H9 (cell line): ENCODE measurements at regions not wholly inside any gene's neighbourhood (a gene's known extent, or its start where the extent isn't known, plus 50 kb on each side); places are given as distances from the start of the nearest gene placed in this dataset.

Source experiments
- DNase-seq: peaks from one replicate; pipeline ENCODE4 v3.0.0-alpha.2; 2017
- H2AFZ ChIP-seq: one replicate; pipeline ENCODE4 v1.6.1; 2013; ENCODE audit warnings: mild to moderate bottlenecking, low read length, control low read depth, moderate library complexity
- H2AK5ac ChIP-seq: 2 replicates; pipeline ENCODE4 v1.6.1; 2013; ENCODE audit warnings: low read length, control low read depth, mixed read lengths; ENCODE audit not compliant: insufficient read length
- H2BK120ac ChIP-seq: one replicate; pipeline ENCODE4 v1.6.1; 2013; ENCODE audit warnings: low read depth, mild to moderate bottlenecking, low read length, control low read depth, inconsistent platforms; ENCODE audit not compliant: poor library complexity, severe bottlenecking
- H2BK12ac ChIP-seq: 2 replicates; pipeline ENCODE4 v1.6.1; 2013; ENCODE audit warnings: low read length, control low read depth, mixed read lengths, low read depth; ENCODE audit not compliant: insufficient read length
- H2BK15ac ChIP-seq: 2 replicates; pipeline ENCODE4 v1.6.1; 2013; ENCODE audit warnings: low read depth, low read length, control low read depth
- H2BK20ac ChIP-seq: one replicate; pipeline ENCODE4 v1.6.1; 2013; ENCODE audit warnings: low read depth, mild to moderate bottlenecking, low read length, control low read depth, inconsistent platforms; ENCODE audit not compliant: poor library complexity, severe bottlenecking
- H2BK5ac ChIP-seq: 2 replicates; pipeline ENCODE4 v1.6.1; 2013; ENCODE audit warnings: low read length, control low read depth, mixed read lengths; ENCODE audit not compliant: insufficient read length
- H3K14ac ChIP-seq: 2 replicates; pipeline ENCODE4 v1.6.1; 2013; ENCODE audit warnings: low read length, control low read depth; ENCODE audit not compliant: insufficient read depth
- H3K18ac ChIP-seq: 2 replicates; pipeline ENCODE4 v1.6.1; 2013; ENCODE audit warnings: low read depth, mild to moderate bottlenecking, mixed read lengths, low read length, control low read depth; ENCODE audit not compliant: insufficient read length
- H3K23ac ChIP-seq: 2 replicates; pipeline ENCODE4 v1.6.1; 2013; ENCODE audit warnings: low read length, control low read depth, mixed read lengths, low read depth; ENCODE audit not compliant: insufficient read length
- H3K23me2 ChIP-seq: 2 replicates; pipeline ENCODE4 v1.6.1; 2013; ENCODE audit warnings: low read depth, mild to moderate bottlenecking, mixed read lengths, low read length, control low read depth; ENCODE audit not compliant: insufficient read length, poor library complexity, severe bottlenecking
- H3K27ac ChIP-seq: 2 replicates; pipeline ENCODE4 v1.5.1; 2013; ENCODE audit warnings: low read length, control low read depth, mixed read lengths, low read depth; ENCODE audit not compliant: insufficient read length
- H3K27me3 ChIP-seq: 2 replicates; pipeline ENCODE4 v1.6.1; 2013; ENCODE audit warnings: low read length, control low read depth, inconsistent platforms; ENCODE audit not compliant: insufficient read depth
- H3K4ac ChIP-seq: 2 replicates; pipeline ENCODE4 v1.6.1; 2013; ENCODE audit warnings: low read depth, mild to moderate bottlenecking, control low read depth, inconsistent platforms, low read length, moderate library complexity
- H3K4me1 ChIP-seq: 2 replicates; pipeline ENCODE4 v1.6.1; 2013; ENCODE audit warnings: low read length, control low read depth, inconsistent platforms; ENCODE audit not compliant: insufficient read depth
- H3K4me2 ChIP-seq: 2 replicates; pipeline ENCODE4 v1.6.1; 2013; ENCODE audit warnings: low read length, control low read depth, mixed read lengths; ENCODE audit not compliant: insufficient read length, insufficient read depth
- H3K56ac ChIP-seq: 2 replicates; pipeline ENCODE4 v1.6.1; 2013; ENCODE audit warnings: low read depth, mild to moderate bottlenecking, mixed read lengths, low read length, control low read depth; ENCODE audit not compliant: insufficient read length
- H3K79me1 ChIP-seq: 2 replicates; pipeline ENCODE4 v1.6.1; 2013; ENCODE audit warnings: low read depth, mild to moderate bottlenecking, moderate library complexity, low read length, control low read depth, inconsistent platforms; ENCODE audit not compliant: insufficient read depth, poor library complexity, severe bottlenecking
- H3K79me2 ChIP-seq: 2 replicates; pipeline ENCODE4 v1.6.1; 2013; ENCODE audit warnings: low read length, control low read depth, inconsistent platforms; ENCODE audit not compliant: insufficient read depth
- H3K9ac ChIP-seq: 2 replicates; pipeline ENCODE4 v1.6.1; 2013; ENCODE audit warnings: low read length, control low read depth, mixed read lengths; ENCODE audit not compliant: insufficient read length; ENCODE audit errors: extremely low read depth
- H3K9me3 ChIP-seq: one replicate; pipeline ENCODE4 v1.6.1; 2013; ENCODE audit warnings: low read depth, low read length, inconsistent platforms; ENCODE audit not compliant: control insufficient read depth
- H3T11ph ChIP-seq: one replicate; pipeline ENCODE4 v1.6.1; 2013; ENCODE audit warnings: mild to moderate bottlenecking, low read length, control low read depth, inconsistent platforms
- H4K20me1 ChIP-seq: one replicate; pipeline ENCODE4 v1.6.1; 2013; ENCODE audit not compliant: control insufficient read depth, insufficient read length, insufficient read depth
- H4K5ac ChIP-seq: 2 replicates; pipeline ENCODE4 v1.6.1; 2013; ENCODE audit warnings: low read depth, mild to moderate bottlenecking, mixed read lengths, low read length, control low read depth; ENCODE audit not compliant: insufficient read length
- H4K8ac ChIP-seq: replicated peaks from 2 replicates; pipeline ENCODE4 v1.6.1; 2013; ENCODE audit warnings: low read length, control low read depth, mixed read lengths, low read depth; ENCODE audit not compliant: insufficient read length
- H4K91ac ChIP-seq: 2 replicates; pipeline ENCODE4 v1.6.1; 2013; ENCODE audit warnings: low read depth, mild to moderate bottlenecking, moderate library complexity, mixed read lengths, low read length, control low read depth; ENCODE audit not compliant: insufficient read length
- H3K27ac Mint-ChIP-seq, 3 experiments: 2 replicates in 2 of 3; 3 replicates in 1 of 3; pipeline ENCODE4 v1.8.0; 2020 to 2021; ENCODE audit warnings: mixed read lengths in 3 of 3, mild to moderate bottlenecking in 1 of 3, moderate library complexity in 1 of 3
- H3K27me3 Mint-ChIP-seq: 2 replicates; pipeline ENCODE4 v1.8.0; 2021; ENCODE audit warnings: low read depth, mild to moderate bottlenecking, moderate library complexity, mixed read lengths
- H3K36me3 Mint-ChIP-seq, 3 experiments: 2 replicates in 2 of 3; 3 replicates in 1 of 3; pipeline ENCODE4 v1.8.0; 2020 to 2021; ENCODE audit warnings: low read depth in 3 of 3, mixed read lengths in 3 of 3; ENCODE audit not compliant: insufficient read depth in 1 of 3
- H3K4me1 Mint-ChIP-seq, 2 experiments: 2 replicates each; pipeline ENCODE4 v1.8.0; 2020; ENCODE audit warnings: mixed read lengths in 2 of 2
- H3K4me3 Mint-ChIP-seq, 2 experiments: 2 replicates in 1 of 2; 3 replicates in 1 of 2; pipeline ENCODE4 v1.8.0; 2020 to 2021; ENCODE audit warnings: mild to moderate bottlenecking in 2 of 2, mixed read lengths in 2 of 2, moderate library complexity in 1 of 2
- H3K9me3 Mint-ChIP-seq, 2 experiments: 2 replicates in 1 of 2; 3 replicates in 1 of 2; pipeline ENCODE4 v1.8.0; 2020; ENCODE audit warnings: mild to moderate bottlenecking in 2 of 2, mixed read lengths in 2 of 2, moderate library complexity in 1 of 2
- WGBS: extraction: QIAGEN DNeasy Blood & Tissue Kit; methylation state at CpG from one replicate; pipeline ENCODE4 v1.1.7; 2013; ENCODE audit warnings: missing lambda C conversion rate, low lambda C conversion rate, mixed read lengths; ENCODE audit not compliant: insufficient read length; ENCODE audit errors: extremely low coverage; 5-methylcytosine and 5-hydroxymethylcytosine counted together
- TF ChIP-seq, protein P1 (sequence below): fragments of 200-600 bp; sonication (generic); conservative IDR thresholded peaks from 3 replicates; pipeline ENCODE4 v1.8.0; 2021; ENCODE audit warnings: antibody characterized with exemption, mild to moderate bottlenecking

DNA sequence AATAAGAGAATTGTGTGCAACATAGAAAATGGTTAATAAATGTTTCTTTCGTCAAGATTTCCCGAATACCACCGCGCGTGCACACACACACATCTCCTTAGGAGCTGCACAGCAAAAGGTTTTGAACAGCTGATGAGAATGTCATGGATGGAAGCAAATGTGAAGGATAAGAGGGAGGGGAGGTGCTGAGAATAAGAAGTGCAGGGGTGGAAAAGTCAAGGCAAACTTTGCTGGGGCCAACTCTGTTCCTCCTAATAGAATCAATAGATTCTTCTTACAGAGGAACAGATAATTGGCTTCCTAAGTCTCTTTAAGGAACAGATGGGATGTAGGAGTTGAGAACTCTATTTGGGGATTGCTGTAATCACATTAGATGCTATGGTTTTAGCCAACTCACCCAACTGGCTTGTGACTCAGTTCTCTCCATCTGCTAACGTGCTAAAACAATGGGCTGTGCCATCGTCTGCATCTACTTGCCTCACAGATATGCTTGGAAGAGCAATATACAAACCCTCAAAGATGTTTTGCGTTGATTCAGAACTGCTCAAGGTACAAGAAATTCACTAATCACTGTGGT lies 408.2 kb upstream of the CELF2 start:
- Mint-ChIP-seq H3K36me3 (no peaks in the 10 kb centered on the region), H3K4me1 (no peaks in the 10 kb centered on the region), H3K4me3 (no peak overlapping the region), H3K27ac (no peak overlapping the region), H3K9me3 (peaks cover 0 to 3% of the 10 kb centered on the region in 2 experiments; a peak in 1 of 5 replicates), H3K27me3 (no peaks in the 10 kb centered on the region)
- H3K14ac ChIP-seq: no peak overlapping the region
- no peak overlapping the region for H3K9ac ChIP-seq
- H2BK5ac ChIP-seq: no peak overlapping the region
- H2BK20ac ChIP-seq: no peak overlapping the region
- no peak for DNase-seq
- H2AFZ ChIP-seq: no peak overlapping the region
- no peaks in the 10 kb centered on the region for H3K4me1 ChIP-seq
- no peak overlapping the region for H3K27ac ChIP-seq
- H3K9me3 ChIP-seq: no peaks in the 10 kb centered on the region
- H3K56ac ChIP-seq: no peak overlapping the region
- H3K79me1 ChIP-seq: no peaks in the 10 kb centered on the region
- no peaks in the 10 kb centered on the region for H3K27me3 ChIP-seq
- H4K20me1 ChIP-seq: no peaks in the 10 kb centered on the region
- H4K5ac ChIP-seq: no peak overlapping the region
- H3K4me2 ChIP-seq: no peak overlapping the region
- no peak overlapping the region for H2BK12ac ChIP-seq
- no CpG with 5 or more reads among the region's 8 CpGs for WGBS
- H4K8ac ChIP-seq: no peak overlapping the region
- no peak overlapping the region for H4K91ac ChIP-seq
- no peak overlapping the region for H3K23ac ChIP-seq
- H3T11ph ChIP-seq: no peak overlapping the region
- TF ChIP-seq, protein P1, sequence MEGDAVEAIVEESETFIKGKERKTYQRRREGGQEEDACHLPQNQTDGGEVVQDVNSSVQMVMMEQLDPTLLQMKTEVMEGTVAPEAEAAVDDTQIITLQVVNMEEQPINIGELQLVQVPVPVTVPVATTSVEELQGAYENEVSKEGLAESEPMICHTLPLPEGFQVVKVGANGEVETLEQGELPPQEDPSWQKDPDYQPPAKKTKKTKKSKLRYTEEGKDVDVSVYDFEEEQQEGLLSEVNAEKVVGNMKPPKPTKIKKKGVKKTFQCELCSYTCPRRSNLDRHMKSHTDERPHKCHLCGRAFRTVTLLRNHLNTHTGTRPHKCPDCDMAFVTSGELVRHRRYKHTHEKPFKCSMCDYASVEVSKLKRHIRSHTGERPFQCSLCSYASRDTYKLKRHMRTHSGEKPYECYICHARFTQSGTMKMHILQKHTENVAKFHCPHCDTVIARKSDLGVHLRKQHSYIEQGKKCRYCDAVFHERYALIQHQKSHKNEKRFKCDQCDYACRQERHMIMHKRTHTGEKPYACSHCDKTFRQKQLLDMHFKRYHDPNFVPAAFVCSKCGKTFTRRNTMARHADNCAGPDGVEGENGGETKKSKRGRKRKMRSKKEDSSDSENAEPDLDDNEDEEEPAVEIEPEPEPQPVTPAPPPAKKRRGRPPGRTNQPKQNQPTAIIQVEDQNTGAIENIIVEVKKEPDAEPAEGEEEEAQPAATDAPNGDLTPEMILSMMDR: no peak
- no peaks in the 10 kb centered on the region for H3K79me2 ChIP-seq
- H2AK5ac ChIP-seq: no peak overlapping the region
- no peak overlapping the region for H3K18ac ChIP-seq
- H3K23me2 ChIP-seq: no peaks in the 10 kb centered on the region
- H3K4ac ChIP-seq: no peak overlapping the region
- no peak overlapping the region for H2BK120ac ChIP-seq
- no peak overlapping the region for H2BK15ac ChIP-seq
